ENCODE measurements at regions not wholly inside any gene's neighbourhood (a gene's known extent, or its start where the extent isn't known, plus 50 kb on each side); places are given as distances from the start of the nearest gene placed in this dataset.
"Not testable (repeated sequence)": the region's sequence is repeated elsewhere in the genome, so short reads cannot be mapped to it uniquely, and the experiment has no call there.

- no peak overlapping the region for H3K4me3 ChIP-seq (ENCODE audit: low read length)
- no peaks in the 10 kb centered on the region for H3K36me3 ChIP-seq (ENCODE audit: control insufficient read depth, insufficient read depth, low read length)
- H4K5ac ChIP-seq (ENCODE audit: low read length): no peak overlapping the region
- no peaks in the 10 kb centered on the region for H3K79me2 ChIP-seq (ENCODE audit: control insufficient read depth, insufficient read depth, low read length)
- H3K56ac ChIP-seq (ENCODE audit: low read length): no peak overlapping the region
- H3K27ac ChIP-seq (ENCODE audit: low read depth, low read length): no peak overlapping the region
- H3K27me3 ChIP-seq (ENCODE audit: insufficient read depth, low read length, poor library complexity): no peaks in the 10 kb centered on the region
- H3K18ac ChIP-seq (ENCODE audit: low read length): no peak overlapping the region
- H3K4me2 ChIP-seq (ENCODE audit: low read length): no peak overlapping the region
- H3K4ac ChIP-seq (ENCODE audit: low read depth, low read length): no peak overlapping the region
- H3K79me1 ChIP-seq (ENCODE audit: low read length): no peaks in the 10 kb centered on the region
- H2BK5ac ChIP-seq (ENCODE audit: low read length): no peak overlapping the region
- H2BK120ac ChIP-seq (ENCODE audit: low read depth, low read length): no peak overlapping the region
- no peak overlapping the region for H2BK15ac ChIP-seq (replicated peaks; ENCODE audit: low read depth)
- no peak overlapping the region for H3K23ac ChIP-seq (ENCODE audit: low read length)
- no peaks in the 10 kb centered on the region for H3K4me1 ChIP-seq (ENCODE audit: control insufficient read depth, low read depth, low read length)
- no peak overlapping the region for H4K8ac ChIP-seq (ENCODE audit: low read depth, low read length)
- no peak overlapping the region for H3K9ac ChIP-seq (ENCODE audit: low read length)
- DNase-seq: peak; percentile 4
- no peak overlapping the region for H2AK5ac ChIP-seq (ENCODE audit: low read length)
Measured at GRCh38 chr9:75814667-75815066, 75.8 kb upstream of the PCSK5 start.

DNA sequence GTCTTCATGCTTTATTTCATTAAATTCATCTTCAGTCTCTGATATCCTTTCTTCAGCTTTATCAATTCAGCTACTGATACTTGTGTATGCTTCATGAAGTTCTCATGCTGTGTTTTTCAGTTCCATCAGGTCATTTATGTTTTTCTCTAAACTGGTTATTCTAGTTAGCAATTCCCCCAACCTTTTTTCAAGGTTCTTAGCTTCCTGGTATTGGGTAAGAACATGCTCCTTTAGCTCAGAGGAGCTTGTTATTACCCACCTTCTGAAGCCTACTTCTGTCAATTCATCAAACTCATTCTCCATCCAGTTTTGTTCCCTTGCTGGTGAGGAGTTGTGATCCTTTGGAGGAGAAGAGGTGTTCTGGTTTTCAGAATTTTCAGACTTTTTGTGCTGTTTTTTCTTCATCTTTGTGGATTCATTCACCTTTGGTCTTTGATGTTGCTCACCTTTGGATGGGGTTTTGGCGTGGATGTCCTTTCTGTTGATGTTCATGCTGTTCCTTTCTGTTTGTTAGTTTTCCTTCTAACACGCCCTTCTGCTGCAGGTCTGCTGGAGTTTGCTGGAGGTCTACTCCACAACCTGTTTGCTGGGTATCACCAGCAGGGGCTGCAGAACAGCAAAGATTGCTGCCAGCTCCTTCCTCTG is 69.9 kb upstream of the PCSK5 start:
- H3K4ac ChIP-seq (ENCODE audit: low read depth, low read length); H3K4me2 ChIP-seq (ENCODE audit: low read length); H3K56ac ChIP-seq (ENCODE audit: low read length); H3K4me1 ChIP-seq (ENCODE audit: control insufficient read depth, low read depth, low read length); H3K4me3 ChIP-seq (ENCODE audit: low read length); H4K5ac ChIP-seq (ENCODE audit: low read length); H3K27ac ChIP-seq (ENCODE audit: low read depth, low read length); H3K79me2 ChIP-seq (ENCODE audit: control insufficient read depth, insufficient read depth, low read length); H3K23ac ChIP-seq (ENCODE audit: low read length); H3K79me1 ChIP-seq (ENCODE audit: low read length); H3K27me3 ChIP-seq (ENCODE audit: insufficient read depth, low read length, poor library complexity); H2BK5ac ChIP-seq (ENCODE audit: low read length); H2BK15ac ChIP-seq (replicated peaks; ENCODE audit: low read depth); DNase-seq; H3K18ac ChIP-seq (ENCODE audit: low read length); H3K36me3 ChIP-seq (ENCODE audit: control insufficient read depth, insufficient read depth, low read length); H3K9ac ChIP-seq (ENCODE audit: low read length); H2BK120ac ChIP-seq (ENCODE audit: low read depth, low read length); H4K8ac ChIP-seq (ENCODE audit: low read depth, low read length); H2AK5ac ChIP-seq (ENCODE audit: low read length): not testable (repeated sequence)
- WGBS (ENCODE audit: extremely low coverage, insufficient coverage, low lambda C conversion rate): no CpG with 5 or more reads among the region's 2 CpGs

GRCh38 chr9:75823151-75823550 is 67.3 kb upstream of the PCSK5 start:
- Histone ChIP-seq H3K18ac (ENCODE audit: low read length) (no peak overlapping the region), H3K27ac (ENCODE audit: low read depth, low read length) (no peak overlapping the region), H3K4me3 (ENCODE audit: low read length) (no peak overlapping the region), H2BK5ac (ENCODE audit: low read length) (no peak overlapping the region), H2BK120ac (ENCODE audit: low read depth, low read length) (no peak overlapping the region), H3K9ac (ENCODE audit: low read length) (no peak overlapping the region), H4K8ac (ENCODE audit: low read depth, low read length) (no peak overlapping the region), H3K79me1 (ENCODE audit: low read length) (no peaks in the 10 kb centered on the region), H3K23ac (ENCODE audit: low read length) (no peak overlapping the region), H3K36me3 (ENCODE audit: control insufficient read depth, insufficient read depth, low read length) (no peaks in the 10 kb centered on the region), H2BK15ac (replicated peaks; ENCODE audit: low read depth) (no peak overlapping the region), H3K27me3 (ENCODE audit: insufficient read depth, low read length, poor library complexity) (no peaks in the 10 kb centered on the region), H2AK5ac (ENCODE audit: low read length) (no peak overlapping the region), H3K56ac (ENCODE audit: low read length) (no peak overlapping the region), H3K4me2 (ENCODE audit: low read length) (no peak overlapping the region), H3K4me1 (ENCODE audit: control insufficient read depth, low read depth, low read length) (no peaks in the 10 kb centered on the region), H4K5ac (ENCODE audit: low read length) (no peak overlapping the region), H3K4ac (ENCODE audit: low read depth, low read length) (no peak overlapping the region), H3K79me2 (ENCODE audit: control insufficient read depth, insufficient read depth, low read length) (no peaks in the 10 kb centered on the region)
- no peak for DNase-seq
- no CpG with 5 or more reads among the region's 2 CpGs for WGBS (ENCODE audit: extremely low coverage, insufficient coverage, low lambda C conversion rate)

GRCh38 chr9:75824816-75825568 is 65.5 kb upstream of the PCSK5 start:
- Histone ChIP-seq H2AK5ac (ENCODE audit: low read length) (no peak overlapping the region), H4K8ac (ENCODE audit: low read depth, low read length) (no peak overlapping the region), H3K4me2 (ENCODE audit: low read length) (no peak overlapping the region), H2BK120ac (ENCODE audit: low read depth, low read length) (no peak overlapping the region), H3K36me3 (ENCODE audit: control insufficient read depth, insufficient read depth, low read length) (no peaks in the 10 kb centered on the region), H2BK5ac (ENCODE audit: low read length) (no peak overlapping the region), H3K9ac (ENCODE audit: low read length) (no peak overlapping the region), H3K27ac (ENCODE audit: low read depth, low read length) (no peak overlapping the region), H3K4me1 (ENCODE audit: control insufficient read depth, low read depth, low read length) (no peaks in the 10 kb centered on the region), H3K4me3 (ENCODE audit: low read length) (no peak overlapping the region), H4K5ac (ENCODE audit: low read length) (no peak overlapping the region), H3K56ac (ENCODE audit: low read length) (no peak overlapping the region), H3K18ac (ENCODE audit: low read length) (no peak overlapping the region), H3K79me2 (ENCODE audit: control insufficient read depth, insufficient read depth, low read length) (no peaks in the 10 kb centered on the region), H3K27me3 (ENCODE audit: insufficient read depth, low read length, poor library complexity) (no peaks in the 10 kb centered on the region), H3K4ac (ENCODE audit: low read depth, low read length) (no peak overlapping the region), H2BK15ac (replicated peaks; ENCODE audit: low read depth) (no peak overlapping the region), H3K79me1 (ENCODE audit: low read length) (no peaks in the 10 kb centered on the region), H3K23ac (ENCODE audit: low read length) (no peak overlapping the region)
- WGBS (ENCODE audit: extremely low coverage, insufficient coverage, low lambda C conversion rate): no CpG with 5 or more reads among the region's 3 CpGs
- no peak for DNase-seq

- no peak overlapping the region for H4K5ac ChIP-seq (ENCODE audit: low read length)
- H3K27me3 ChIP-seq (ENCODE audit: insufficient read depth, low read length, poor library complexity): no peaks in the 10 kb centered on the region
- no peak overlapping the region for H2BK15ac ChIP-seq (replicated peaks; ENCODE audit: low read depth)
- H3K79me1 ChIP-seq (ENCODE audit: low read length): no peaks in the 10 kb centered on the region
- no peak overlapping the region for H2AK5ac ChIP-seq (ENCODE audit: low read length)
- no peak overlapping the region for H3K18ac ChIP-seq (ENCODE audit: low read length)
- H2BK120ac ChIP-seq (ENCODE audit: low read depth, low read length): no peak overlapping the region
- H3K36me3 ChIP-seq (ENCODE audit: control insufficient read depth, insufficient read depth, low read length): no peaks in the 10 kb centered on the region
- no peak overlapping the region for H3K27ac ChIP-seq (ENCODE audit: low read depth, low read length)
- no peak overlapping the region for H4K8ac ChIP-seq (ENCODE audit: low read depth, low read length)
- no peak overlapping the region for H3K56ac ChIP-seq (ENCODE audit: low read length)
- no peaks in the 10 kb centered on the region for H3K4me1 ChIP-seq (ENCODE audit: control insufficient read depth, low read depth, low read length)
- H3K23ac ChIP-seq (ENCODE audit: low read length): no peak overlapping the region
- H3K4me2 ChIP-seq (ENCODE audit: low read length): no peak overlapping the region
- no peak overlapping the region for H3K9ac ChIP-seq (ENCODE audit: low read length)
- H2BK5ac ChIP-seq (ENCODE audit: low read length): no peak overlapping the region
- H3K4ac ChIP-seq (ENCODE audit: low read depth, low read length): no peak overlapping the region
- WGBS (ENCODE audit: extremely low coverage, insufficient coverage, low lambda C conversion rate): no CpG with 5 or more reads among the region's 2 CpGs
- no peak overlapping the region for H3K4me3 ChIP-seq (ENCODE audit: low read length)
- H3K79me2 ChIP-seq (ENCODE audit: control insufficient read depth, insufficient read depth, low read length): no peaks in the 10 kb centered on the region
- DNase-seq: no peak
Measured at GRCh38 chr9:75826314-75826713, 64.2 kb upstream of the PCSK5 start.

DNA sequence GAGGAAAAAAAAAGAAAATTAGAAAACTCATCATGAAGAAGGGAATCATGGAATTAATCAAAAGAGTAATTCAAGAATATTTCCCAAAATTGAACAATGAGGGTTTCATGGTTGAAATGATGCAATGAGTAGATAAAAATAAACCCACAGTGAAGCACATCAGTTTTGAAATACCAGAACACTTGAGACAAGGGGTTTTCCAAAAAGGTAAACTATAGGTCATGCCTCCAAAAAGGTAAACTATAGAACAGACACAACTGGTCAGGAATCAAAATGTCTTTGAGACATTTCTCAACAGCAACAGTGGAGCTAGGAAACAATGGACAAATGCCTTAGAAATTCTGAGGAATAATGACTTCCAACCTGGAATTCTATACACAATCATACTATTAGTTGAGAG is 60.2 kb upstream of the PCSK5 start:
- Histone ChIP-seq H3K4ac (ENCODE audit: low read depth, low read length) (no peak overlapping the region), H3K4me2 (ENCODE audit: low read length) (no peak overlapping the region), H3K27ac (ENCODE audit: low read depth, low read length) (no peak overlapping the region), H3K4me1 (ENCODE audit: control insufficient read depth, low read depth, low read length) (no peaks in the 10 kb centered on the region), H3K79me2 (ENCODE audit: control insufficient read depth, insufficient read depth, low read length) (no peaks in the 10 kb centered on the region), H3K18ac (ENCODE audit: low read length) (no peak overlapping the region), H2BK15ac (replicated peaks; ENCODE audit: low read depth) (no peak overlapping the region), H2BK5ac (ENCODE audit: low read length) (no peak overlapping the region), H3K36me3 (ENCODE audit: control insufficient read depth, insufficient read depth, low read length) (no peaks in the 10 kb centered on the region), H2AK5ac (ENCODE audit: low read length) (no peak overlapping the region), H2BK120ac (ENCODE audit: low read depth, low read length) (no peak overlapping the region), H4K5ac (ENCODE audit: low read length) (no peak overlapping the region), H4K8ac (ENCODE audit: low read depth, low read length) (no peak overlapping the region), H3K9ac (ENCODE audit: low read length) (no peak overlapping the region), H3K4me3 (ENCODE audit: low read length) (no peak overlapping the region), H3K23ac (ENCODE audit: low read length) (no peak overlapping the region), H3K79me1 (ENCODE audit: low read length) (no peaks in the 10 kb centered on the region), H3K56ac (ENCODE audit: low read length) (no peak overlapping the region), H3K27me3 (ENCODE audit: insufficient read depth, low read length, poor library complexity) (no peaks in the 10 kb centered on the region)
- DNase-seq: no peak
